ENCODE measurements at regions not wholly inside any gene's neighbourhood (a gene's known extent, or its start where the extent isn't known, plus 50 kb on each side); places are given as distances from the start of the nearest gene placed in this dataset.
A peak's percentile ranks its signal among the peaks of the same experiment; 100 is the strongest.

DNA sequence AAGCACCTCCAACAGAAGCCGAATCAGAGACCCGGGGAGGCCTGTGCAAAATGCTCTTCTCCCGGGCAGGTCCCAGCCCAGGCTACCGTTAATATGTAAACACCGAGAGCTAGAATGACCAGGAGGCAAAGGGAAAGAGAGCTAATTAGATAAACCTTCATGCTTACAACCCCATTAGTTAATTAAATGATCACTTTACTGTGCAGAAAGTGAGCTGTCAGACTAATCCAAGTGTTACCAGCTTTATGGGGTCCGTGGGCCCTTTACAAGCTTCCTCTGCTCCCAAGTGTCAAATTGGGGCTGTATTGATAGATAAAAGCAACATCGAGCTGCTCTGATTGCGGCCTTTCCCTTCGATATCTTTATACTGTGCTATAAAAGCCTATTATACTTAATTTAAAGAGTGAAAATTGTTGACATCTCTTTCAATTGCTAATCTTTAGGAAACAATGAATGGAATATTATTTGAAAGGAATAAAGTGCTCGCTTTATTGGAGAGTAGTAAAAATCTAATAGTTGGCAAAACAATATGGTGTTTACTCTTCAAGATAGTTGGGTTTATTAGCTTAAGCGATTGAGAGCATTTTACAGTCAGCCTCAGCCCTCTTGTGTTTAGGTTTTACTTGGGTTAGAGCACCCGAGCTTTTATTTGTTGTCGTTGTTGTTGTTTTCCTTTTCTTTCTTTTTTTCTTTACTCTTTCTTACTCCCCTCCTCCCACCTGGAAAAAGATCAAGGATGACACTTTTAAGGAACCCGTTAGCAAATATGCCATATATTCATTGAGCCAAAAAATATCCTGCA, 189.3 kb upstream of the GPR12 start:
- no peak for TF ChIP-seq CTCF (conservative IDR thresholded peaks at IDR 0.05; ENCODE audit: low read depth, low read length)
- H3K4me3 ChIP-seq (ENCODE audit: low read length), result no peak overlapping the region
- DNase-seq (ENCODE audit: low read depth), result no peak

GRCh38 chr13:26948353-26948752, 187.8 kb upstream of the GPR12 start:
- H3K4me3 ChIP-seq (ENCODE audit: low read length), result no peak overlapping the region
- TF ChIP-seq CTCF (conservative IDR thresholded peaks at IDR 0.05; ENCODE audit: low read depth, low read length), result no peak
- no peak for DNase-seq (ENCODE audit: low read depth)

GRCh38 chr13:26946684-26947343, 186.2 kb upstream of the GPR12 start:
- no peak overlapping the region for H3K4me3 ChIP-seq (ENCODE audit: low read length)
- peak; percentile 64 for TF ChIP-seq CTCF (conservative IDR thresholded peaks at IDR 0.05; ENCODE audit: low read depth, low read length)
- no peak for DNase-seq (ENCODE audit: low read depth)

DNA sequence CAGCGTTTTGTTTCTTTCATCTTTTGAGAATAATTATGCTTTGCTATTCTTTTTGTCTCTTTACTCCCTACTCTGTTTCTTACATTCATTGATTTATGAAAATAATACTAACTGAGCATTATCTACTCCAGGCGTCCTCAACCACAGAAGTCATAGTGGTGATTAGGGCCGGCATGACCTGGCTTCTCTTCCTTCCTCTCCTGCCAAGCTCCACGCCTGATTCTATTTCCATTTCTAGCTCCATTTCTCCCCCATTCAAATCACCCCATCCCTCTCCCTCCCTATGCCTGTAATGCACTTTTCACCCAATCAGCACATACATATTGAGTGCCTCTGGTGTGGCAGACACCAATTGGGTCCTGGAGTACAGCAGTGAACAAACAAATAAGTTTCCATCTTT, 183.2 kb upstream of the GPR12 start:
- no peak overlapping the region for H3K4me3 ChIP-seq (ENCODE audit: low read length)
- no peak for TF ChIP-seq CTCF (conservative IDR thresholded peaks at IDR 0.05; ENCODE audit: low read depth, low read length)
- no peak for DNase-seq (ENCODE audit: low read depth)

- no peak for DNase-seq (ENCODE audit: low read depth)
- no peak overlapping the region for H3K4me3 ChIP-seq (ENCODE audit: low read length)
- no peak for TF ChIP-seq CTCF (conservative IDR thresholded peaks at IDR 0.05; ENCODE audit: low read depth, low read length)
Observed at GRCh38 chr13:26942184-26942583, 181.6 kb upstream of the GPR12 start.

DNA sequence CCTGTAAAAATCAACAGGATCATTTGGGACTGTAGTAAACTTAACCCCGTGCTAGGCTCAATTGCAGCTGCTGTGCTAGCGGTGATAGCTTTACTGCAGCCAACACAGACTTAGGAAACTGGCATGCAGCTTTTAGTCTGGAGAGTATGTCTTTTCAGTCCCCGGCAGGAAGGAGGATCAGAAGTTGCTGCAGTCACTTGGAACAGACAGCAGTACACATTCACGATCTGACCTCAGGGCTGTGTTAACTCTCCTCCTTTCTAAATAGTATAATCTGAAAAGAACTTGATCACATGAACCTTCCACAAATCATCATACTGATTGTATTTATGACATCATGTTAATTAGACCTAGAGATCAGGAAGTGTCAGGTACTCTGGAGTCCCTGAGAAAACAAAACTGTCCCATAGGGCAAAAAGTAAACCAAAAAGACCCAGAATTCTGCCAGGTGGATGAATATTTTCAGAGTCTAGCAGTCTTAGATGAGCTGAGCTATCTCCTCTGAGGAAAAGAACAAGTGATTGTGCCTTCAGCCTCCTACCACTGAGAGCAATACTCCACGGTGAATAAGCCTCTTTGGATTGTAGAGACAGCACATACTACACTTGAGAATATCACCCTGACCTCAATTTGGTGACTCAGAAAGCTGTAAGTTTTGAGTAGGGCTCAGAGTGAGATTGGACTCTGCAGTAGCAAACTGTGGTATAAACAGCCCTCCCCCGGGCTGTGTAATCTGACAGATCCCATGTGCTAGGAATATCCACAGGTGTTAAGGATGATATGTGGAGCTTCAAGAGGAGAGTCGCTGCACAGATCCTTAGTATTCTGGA, 181.0 kb upstream of the GPR12 start:
- H3K4me3 ChIP-seq (ENCODE audit: low read length), result no peak overlapping the region
- TF ChIP-seq CTCF (conservative IDR thresholded peaks at IDR 0.05; ENCODE audit: low read depth, low read length), result no peak
- no peak for DNase-seq (ENCODE audit: low read depth)

All from retinal pigment epithelial cell (primary cell).